ENCODE measurements at regions not wholly inside any gene's neighbourhood (a gene's known extent, or its start where the extent isn't known, plus 50 kb on each side); places are given as distances from the start of the nearest gene placed in this dataset.

DNA sequence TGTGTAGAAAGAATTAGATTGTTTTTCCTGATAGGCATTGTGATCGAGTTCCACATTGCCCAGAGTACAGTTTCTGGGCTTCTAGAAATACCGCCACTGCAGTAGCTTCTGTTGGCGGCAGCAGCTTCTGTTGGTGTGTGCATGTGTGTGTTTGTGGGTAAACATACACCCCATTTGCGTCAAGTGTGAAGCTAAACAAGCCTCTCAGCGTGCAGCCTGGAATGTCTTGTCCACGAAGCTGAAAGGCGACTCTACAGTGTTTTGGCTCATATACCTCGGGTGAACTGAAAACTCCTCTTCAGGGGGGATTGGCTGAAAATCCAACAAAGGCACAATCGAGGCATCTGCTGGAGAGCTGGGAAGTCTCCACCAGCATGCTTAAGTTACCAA lies 112.0 kb upstream of the E2F8 start:
- H3K4me2 ChIP-seq (ENCODE audit: low read length), result no peak overlapping the region
- H3F3A ChIP-seq (ENCODE audit: insufficient read depth, low read length), result no peaks in the 10 kb centered on the region
- no peaks in the 10 kb centered on the region for H4K20me1 ChIP-seq (ENCODE audit: insufficient read depth, low read length)
- H3K9ac ChIP-seq (ENCODE audit: low read length), result no peak overlapping the region
- no peaks in the 10 kb centered on the region for H3K4me1 ChIP-seq (ENCODE audit: insufficient read depth, low read length, severe bottlenecking)
- no peaks in the 10 kb centered on the region for H3K36me3 ChIP-seq (ENCODE audit: insufficient read depth, low read length)
- H3K9me3 ChIP-seq (ENCODE audit: low read length), result no peaks in the 10 kb centered on the region
- no peaks in the 10 kb centered on the region for H3K79me2 ChIP-seq (ENCODE audit: insufficient read depth, low read length)
- H3K27ac ChIP-seq (ENCODE audit: low read depth, low read length, poor library complexity, severe bottlenecking), result no peak overlapping the region
- no peaks in the 10 kb centered on the region for H3K9me2 ChIP-seq (ENCODE audit: low read depth, low read length)
- H3K27me3 ChIP-seq (ENCODE audit: insufficient read depth, low read length), result no peaks in the 10 kb centered on the region
- no peak for TF ChIP-seq EZH2 (IDR thresholded peaks at IDR 0.05; ENCODE audit: borderline replicate concordance, low read length)
- TF ChIP-seq, protein P1, sequence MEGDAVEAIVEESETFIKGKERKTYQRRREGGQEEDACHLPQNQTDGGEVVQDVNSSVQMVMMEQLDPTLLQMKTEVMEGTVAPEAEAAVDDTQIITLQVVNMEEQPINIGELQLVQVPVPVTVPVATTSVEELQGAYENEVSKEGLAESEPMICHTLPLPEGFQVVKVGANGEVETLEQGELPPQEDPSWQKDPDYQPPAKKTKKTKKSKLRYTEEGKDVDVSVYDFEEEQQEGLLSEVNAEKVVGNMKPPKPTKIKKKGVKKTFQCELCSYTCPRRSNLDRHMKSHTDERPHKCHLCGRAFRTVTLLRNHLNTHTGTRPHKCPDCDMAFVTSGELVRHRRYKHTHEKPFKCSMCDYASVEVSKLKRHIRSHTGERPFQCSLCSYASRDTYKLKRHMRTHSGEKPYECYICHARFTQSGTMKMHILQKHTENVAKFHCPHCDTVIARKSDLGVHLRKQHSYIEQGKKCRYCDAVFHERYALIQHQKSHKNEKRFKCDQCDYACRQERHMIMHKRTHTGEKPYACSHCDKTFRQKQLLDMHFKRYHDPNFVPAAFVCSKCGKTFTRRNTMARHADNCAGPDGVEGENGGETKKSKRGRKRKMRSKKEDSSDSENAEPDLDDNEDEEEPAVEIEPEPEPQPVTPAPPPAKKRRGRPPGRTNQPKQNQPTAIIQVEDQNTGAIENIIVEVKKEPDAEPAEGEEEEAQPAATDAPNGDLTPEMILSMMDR (IDR thresholded peaks at IDR 0.05; ENCODE audit: low read length), result no peak
- no peak overlapping the region for H2AFZ ChIP-seq (ENCODE audit: low read length)
- no peak overlapping the region for H3K4me3 ChIP-seq (ENCODE audit: low read depth, low read length, poor library complexity, severe bottlenecking)

DNA sequence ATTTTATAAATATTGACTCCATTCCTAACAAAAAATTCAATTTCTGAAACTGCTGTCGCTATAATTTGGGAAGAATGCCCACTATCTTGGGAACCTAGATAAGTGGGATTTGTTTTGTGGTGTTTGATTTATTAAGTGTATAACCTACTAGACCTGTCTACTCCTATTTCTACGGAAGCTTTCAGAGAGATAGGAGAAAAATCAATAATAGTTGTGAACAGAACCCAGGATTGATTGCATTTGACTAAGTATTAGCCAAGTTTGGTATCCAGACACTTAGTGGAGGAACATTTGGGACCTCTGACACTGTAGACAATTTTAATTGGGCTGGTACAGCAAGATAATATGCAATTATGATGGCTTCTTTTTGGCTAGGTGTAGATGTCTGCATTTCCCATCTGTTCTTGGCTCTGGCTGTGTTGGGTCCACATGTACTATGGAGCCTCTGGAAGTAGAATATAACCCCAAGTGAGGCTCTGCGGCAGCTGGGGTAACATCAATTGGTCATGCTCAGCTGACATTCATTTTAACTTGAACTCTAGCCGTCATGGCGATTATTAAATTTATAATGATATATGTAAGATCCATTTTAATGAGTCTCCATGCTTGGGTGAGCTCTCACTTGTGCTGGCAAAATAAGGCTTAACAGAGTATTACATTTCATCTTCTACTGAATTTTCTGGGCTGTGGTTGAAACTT lies 111.5 kb upstream of the E2F8 start:
- no peaks in the 10 kb centered on the region for H3K4me1 ChIP-seq (ENCODE audit: insufficient read depth, low read length, severe bottlenecking)
- H3K4me2 ChIP-seq (ENCODE audit: low read length), result no peak overlapping the region
- H3K9ac ChIP-seq (ENCODE audit: low read length), result no peak overlapping the region
- H3K4me3 ChIP-seq (ENCODE audit: low read depth, low read length, poor library complexity, severe bottlenecking), result no peak overlapping the region
- H3K27ac ChIP-seq (ENCODE audit: low read depth, low read length, poor library complexity, severe bottlenecking), result no peak overlapping the region
- no peak for TF ChIP-seq EZH2 (IDR thresholded peaks at IDR 0.05; ENCODE audit: borderline replicate concordance, low read length)
- TF ChIP-seq, protein P1 (IDR thresholded peaks at IDR 0.05; ENCODE audit: low read length), result no peak
- no peaks in the 10 kb centered on the region for H3K79me2 ChIP-seq (ENCODE audit: insufficient read depth, low read length)
- H4K20me1 ChIP-seq (ENCODE audit: insufficient read depth, low read length), result no peaks in the 10 kb centered on the region
- H3K9me3 ChIP-seq (ENCODE audit: low read length), result no peaks in the 10 kb centered on the region
- no peaks in the 10 kb centered on the region for H3K9me2 ChIP-seq (ENCODE audit: low read depth, low read length)
- no peak overlapping the region for H2AFZ ChIP-seq (ENCODE audit: low read length)
- no peaks in the 10 kb centered on the region for H3K27me3 ChIP-seq (ENCODE audit: insufficient read depth, low read length)
- no peaks in the 10 kb centered on the region for H3F3A ChIP-seq (ENCODE audit: insufficient read depth, low read length)
- H3K36me3 ChIP-seq (ENCODE audit: insufficient read depth, low read length), result no peaks in the 10 kb centered on the region

- Histone ChIP-seq H3K9me2 (ENCODE audit: low read depth, low read length) (no peaks in the 10 kb centered on the region), H3K79me2 (ENCODE audit: insufficient read depth, low read length) (no peaks in the 10 kb centered on the region), H3K9ac (ENCODE audit: low read length) (no peak overlapping the region), H3K4me3 (ENCODE audit: low read depth, low read length, poor library complexity, severe bottlenecking) (no peak overlapping the region), H4K20me1 (ENCODE audit: insufficient read depth, low read length) (no peaks in the 10 kb centered on the region), H3K9me3 (ENCODE audit: low read length) (no peaks in the 10 kb centered on the region), H3F3A (ENCODE audit: insufficient read depth, low read length) (no peaks in the 10 kb centered on the region), H3K27ac (ENCODE audit: low read depth, low read length, poor library complexity, severe bottlenecking) (no peak overlapping the region), H2AFZ (ENCODE audit: low read length) (no peak overlapping the region), H3K27me3 (ENCODE audit: insufficient read depth, low read length) (no peaks in the 10 kb centered on the region), H3K36me3 (ENCODE audit: insufficient read depth, low read length) (no peaks in the 10 kb centered on the region), H3K4me2 (ENCODE audit: low read length) (no peak overlapping the region), H3K4me1 (ENCODE audit: insufficient read depth, low read length, severe bottlenecking) (no peaks in the 10 kb centered on the region)
- no peak for TF ChIP-seq EZH2 (IDR thresholded peaks at IDR 0.05; ENCODE audit: borderline replicate concordance, low read length)
- TF ChIP-seq, protein P1 (IDR thresholded peaks at IDR 0.05; ENCODE audit: low read length), result no peak
Measured at GRCh38 chr11:19351426-19351825, 110.7 kb upstream of the E2F8 start.

All from OCI-LY1 (cell line).